ENCODE measurements at regions not wholly inside any gene's neighbourhood (a gene's known extent, or its start where the extent isn't known, plus 50 kb on each side); places are given as distances from the start of the nearest gene placed in this dataset.

- no peak for TF ChIP-seq CTCF (IDR thresholded peaks at IDR 0.05; ENCODE audit: control extremely low read depth in 1 of 3, insufficient read depth in 1 of 3, low read depth in 1 of 3, low read length in 3 of 3)
Measured at GRCh38 chr20:57884956-57885355, 175.1 kb upstream of the PMEPA1 start (continued).

Measured in H1 (cell line).